A204.1 (cell line): ENCODE measurements at regions not wholly inside any gene's neighbourhood (a gene's known extent, or its start where the extent isn't known, plus 50 kb on each side); places are given as distances from the start of the nearest gene placed in this dataset.
"Not testable (repeated sequence)": the region's sequence is repeated elsewhere in the genome, so short reads cannot be mapped to it uniquely, and the experiment has no call there.

ENCODE experiments used
- FAIRE-seq: peaks from 2 replicates; lab custom pipeline; 2012; peaks lifted over from hg19 to GRCh38; lab: Jason Lieb, UNC

DNA sequence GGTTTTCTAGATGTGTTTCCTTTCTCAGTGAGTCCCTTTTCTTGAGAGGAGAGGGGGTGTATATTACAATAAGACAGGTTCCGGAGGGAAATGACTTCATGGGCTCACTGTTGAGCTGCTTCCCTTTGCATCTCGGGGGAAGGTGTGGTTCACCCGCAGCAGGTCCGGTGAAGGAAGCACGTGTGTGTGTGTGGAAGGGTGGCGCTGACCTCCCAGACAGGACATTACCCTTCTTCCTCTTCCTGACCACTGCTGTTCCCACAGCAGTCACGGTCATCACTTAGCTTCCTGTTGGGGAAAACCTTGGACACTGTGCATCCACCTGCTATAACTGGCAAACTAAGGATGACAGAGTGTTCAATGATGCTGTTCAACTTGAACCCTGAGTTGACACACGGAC, 83.6 kb downstream of the PLEKHG1 start:
- no peak for FAIRE-seq

DNA sequence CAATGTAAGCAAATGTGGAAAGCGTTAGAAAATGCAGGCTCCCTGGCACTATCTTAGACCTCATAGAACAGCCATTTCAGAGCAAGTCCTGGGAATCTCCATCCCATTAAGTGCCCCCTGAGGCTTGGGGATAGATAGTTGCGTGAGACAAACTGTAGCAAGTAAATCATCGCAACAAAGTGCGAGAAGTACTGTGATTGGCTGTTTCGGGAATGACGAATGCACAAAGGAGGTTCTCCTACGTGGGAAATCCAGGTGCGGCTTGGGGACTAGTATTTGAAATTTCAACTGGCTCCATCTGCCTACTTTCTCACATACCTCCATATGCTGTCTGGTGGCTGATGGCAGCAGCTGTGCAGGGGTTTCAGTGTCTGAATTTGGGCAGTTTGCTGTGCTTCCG, 84.5 kb downstream of the PLEKHG1 start:
- no peak for FAIRE-seq

- FAIRE-seq: no peak
Observed at GRCh38 chr6:150684714-150685459, 85.2 kb downstream of the PLEKHG1 start.

- no peak for FAIRE-seq
Observed at GRCh38 chr6:150685860-150686259, 86.2 kb downstream of the PLEKHG1 start.

DNA sequence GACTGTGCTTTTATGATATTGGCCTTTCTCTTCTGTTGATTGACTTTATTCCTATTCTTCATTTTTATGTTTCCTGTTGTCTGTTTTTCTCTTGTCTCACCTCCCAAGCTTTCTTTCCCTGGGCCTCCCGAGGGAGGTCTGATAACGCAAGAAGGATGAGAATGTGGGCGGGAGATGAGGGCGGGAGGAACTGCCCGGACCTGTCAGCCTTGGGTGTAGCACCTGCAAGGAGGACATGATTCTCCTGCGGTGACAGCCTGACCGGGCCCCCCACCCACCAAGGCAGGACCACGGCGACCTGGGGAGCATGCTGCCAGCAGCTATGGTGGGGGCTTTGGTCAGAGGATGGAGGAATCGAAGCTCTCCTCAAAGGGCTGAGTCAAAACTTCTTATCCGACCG, 86.9 kb downstream of the PLEKHG1 start:
- FAIRE-seq: no peak

- no peak for FAIRE-seq
Observed at GRCh38 chr6:150687508-150687907, 87.8 kb downstream of the PLEKHG1 start.

DNA sequence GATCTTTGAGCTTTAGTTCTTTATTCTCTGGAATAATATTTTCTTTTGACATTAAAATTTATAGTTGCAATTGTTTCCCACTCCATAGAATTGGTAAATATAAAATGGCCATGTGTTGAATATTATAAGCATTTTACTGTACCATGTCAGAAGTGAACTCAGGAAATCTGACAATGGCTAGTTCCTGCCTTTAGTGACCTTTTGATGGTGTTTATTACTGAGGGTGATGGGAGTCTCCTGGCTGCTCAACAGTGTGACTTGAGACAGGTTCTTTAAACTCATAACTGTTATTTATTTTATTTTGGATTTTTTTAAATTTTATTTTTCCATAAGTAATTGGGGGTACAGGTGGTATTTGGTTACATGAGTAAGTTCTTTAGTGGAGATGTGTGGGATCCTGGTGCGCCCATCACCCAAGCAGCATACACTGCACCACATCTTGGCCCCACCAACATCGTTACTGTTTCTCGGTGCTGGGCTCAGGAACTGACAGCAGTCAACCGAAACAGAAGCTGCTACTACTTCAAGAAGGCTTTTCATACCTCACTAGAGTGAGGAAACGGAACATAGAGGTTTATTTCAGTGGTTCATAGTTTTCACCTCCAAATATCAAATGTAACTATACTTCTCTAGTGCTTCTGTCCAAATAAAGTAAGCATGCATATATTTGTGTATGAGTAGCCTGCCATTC, 90.4 kb downstream of the PLEKHG1 start:
- FAIRE-seq: no peak

DNA sequence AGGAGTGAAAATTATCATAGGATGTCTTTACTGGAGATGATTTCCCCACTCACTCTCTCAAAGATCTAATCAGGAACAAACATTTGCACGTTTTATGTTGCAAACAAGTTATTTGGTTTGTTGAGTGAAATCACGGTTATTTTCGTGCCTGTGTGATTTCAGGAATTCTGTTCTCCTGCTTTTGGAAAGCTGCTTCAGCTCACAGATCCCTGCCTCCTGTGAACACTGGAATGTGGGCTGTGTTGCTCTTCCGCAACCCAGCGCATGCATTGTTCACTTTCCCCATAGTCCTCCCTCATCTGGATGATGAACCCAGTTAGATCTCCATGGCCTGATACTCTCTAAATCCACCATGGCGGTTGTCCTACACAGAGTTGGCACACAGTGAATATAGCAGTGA, 91.0 kb downstream of the PLEKHG1 start:
- no peak for FAIRE-seq

- FAIRE-seq: no peak
Observed at GRCh38 chr6:150691463-150691862, 91.8 kb downstream of the PLEKHG1 start.

DNA sequence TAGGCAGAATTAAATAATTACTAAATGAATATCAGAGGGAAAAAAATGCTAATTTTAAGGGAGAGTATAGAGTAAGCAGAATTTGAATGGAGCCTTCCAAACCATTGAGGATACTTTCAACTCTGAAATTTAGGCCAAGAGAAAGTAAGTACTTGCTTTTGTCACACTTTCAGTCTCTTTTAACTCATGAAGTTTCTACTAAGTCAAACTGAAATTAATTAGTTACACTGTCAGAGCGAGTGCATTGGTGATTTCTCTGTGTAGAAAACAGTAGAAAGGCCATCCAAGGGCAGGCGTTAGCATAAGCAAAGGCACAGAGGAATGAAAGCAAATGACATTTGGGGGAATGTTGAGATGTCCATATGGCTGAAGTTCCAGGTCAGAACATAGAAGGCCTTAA, 92.9 kb downstream of the PLEKHG1 start:
- no peak for FAIRE-seq

- no peak for FAIRE-seq
Observed at GRCh38 chr6:150694889-150695288, 95.2 kb downstream of the PLEKHG1 start.

GRCh38 chr6:150695652-150696051, 96.0 kb downstream of the PLEKHG1 start:
- no peak for FAIRE-seq

DNA sequence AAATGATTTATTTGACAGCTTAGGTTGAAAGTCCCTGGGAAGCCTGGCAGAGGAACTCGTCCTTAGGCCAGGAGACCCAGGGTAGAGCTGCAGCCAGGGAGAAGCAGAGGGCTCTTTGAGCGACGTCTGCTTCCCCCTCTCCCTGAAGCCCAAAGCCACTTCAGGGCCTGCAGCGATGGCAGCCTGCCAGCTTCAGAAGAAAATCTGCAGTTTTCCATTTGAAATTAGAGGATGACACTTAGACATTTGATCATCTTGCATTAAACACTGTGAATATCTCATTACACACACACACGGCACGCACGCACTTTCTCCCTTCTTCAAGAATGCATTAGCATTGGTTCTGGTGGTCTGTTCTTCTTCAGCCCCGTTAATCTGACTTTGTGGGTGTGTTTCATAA, 96.5 kb downstream of the PLEKHG1 start:
- FAIRE-seq: no peak

DNA sequence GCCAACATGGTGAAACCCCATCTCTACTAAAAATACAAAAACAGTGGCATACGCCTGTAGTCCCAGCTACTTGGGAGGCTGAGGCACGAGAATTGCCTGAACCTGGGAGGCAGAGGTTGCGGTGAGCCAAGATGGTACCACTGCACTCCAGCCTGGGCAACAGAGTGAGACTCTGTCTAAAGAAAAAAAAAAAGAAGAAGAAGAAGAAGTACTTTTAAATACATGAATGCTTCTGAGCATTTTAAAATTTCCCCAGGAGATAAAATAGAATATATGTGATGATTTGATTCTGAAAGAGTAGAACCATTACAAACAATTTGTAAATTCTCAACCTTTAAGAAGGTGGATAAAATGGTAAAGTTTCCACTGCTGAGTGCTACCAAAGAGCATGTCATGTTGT, 97.2 kb downstream of the PLEKHG1 start:
- not testable (repeated sequence) for FAIRE-seq

DNA sequence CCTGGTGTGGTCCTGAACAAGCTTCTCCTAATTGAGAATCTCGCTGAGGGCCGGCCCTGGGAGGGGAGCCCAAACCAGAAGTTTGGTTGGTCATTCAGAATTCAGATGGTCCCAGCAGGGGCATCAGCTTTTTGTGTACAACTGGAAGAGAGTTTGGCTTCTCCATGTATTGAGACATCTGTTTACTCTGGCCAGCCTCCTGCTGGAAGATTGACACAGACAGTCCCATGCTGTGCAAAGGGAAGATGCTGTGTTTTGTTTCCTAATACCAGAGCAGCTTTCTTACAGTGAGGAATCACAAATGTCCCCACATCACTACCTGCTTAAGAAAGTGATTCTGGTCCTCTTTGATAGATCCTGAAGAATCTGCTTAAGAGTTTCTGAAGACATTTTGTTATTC, 97.8 kb downstream of the PLEKHG1 start:
- no peak for FAIRE-seq

- FAIRE-seq: no peak
Observed at GRCh38 chr6:150698391-150698790, 98.7 kb downstream of the PLEKHG1 start.

- FAIRE-seq: no peak
Observed at GRCh38 chr6:150702675-150703074, 103.0 kb downstream of the PLEKHG1 start.

DNA sequence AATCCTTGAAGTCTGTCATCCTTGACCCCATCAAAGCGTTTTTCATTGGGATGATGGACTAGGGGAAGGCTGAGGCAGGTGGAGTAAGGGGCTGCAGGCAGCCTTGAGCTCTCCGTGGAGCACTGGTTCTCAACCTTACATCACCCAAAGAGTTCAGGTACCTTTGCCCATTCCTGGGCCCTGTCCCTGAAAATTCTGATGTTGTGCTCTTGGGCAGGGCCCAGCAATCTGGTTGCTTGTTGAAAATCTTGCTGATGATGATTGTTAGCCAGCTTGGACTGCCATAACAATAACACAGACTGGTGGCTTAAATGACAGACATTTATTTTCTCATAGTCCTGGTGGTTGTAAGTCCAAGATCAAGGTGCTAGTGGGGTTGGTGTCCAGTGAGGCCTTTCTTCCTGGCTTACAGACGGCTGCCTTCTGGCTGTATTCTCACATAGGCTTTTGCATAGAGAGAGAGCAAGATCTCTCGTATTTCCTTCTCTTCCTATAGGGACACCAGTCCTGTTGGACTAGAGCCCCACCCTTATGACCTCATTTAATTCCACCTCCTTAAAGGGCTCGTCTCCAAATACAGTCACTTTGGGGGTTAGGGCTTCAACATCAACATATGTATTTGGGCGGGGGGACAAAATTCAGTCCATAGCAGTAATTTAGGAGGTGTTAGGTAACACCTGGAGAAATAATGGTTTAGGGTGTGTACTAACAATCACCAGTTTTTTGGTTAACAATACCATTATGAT, 104.9 kb downstream of the PLEKHG1 start:
- FAIRE-seq: no peak

DNA sequence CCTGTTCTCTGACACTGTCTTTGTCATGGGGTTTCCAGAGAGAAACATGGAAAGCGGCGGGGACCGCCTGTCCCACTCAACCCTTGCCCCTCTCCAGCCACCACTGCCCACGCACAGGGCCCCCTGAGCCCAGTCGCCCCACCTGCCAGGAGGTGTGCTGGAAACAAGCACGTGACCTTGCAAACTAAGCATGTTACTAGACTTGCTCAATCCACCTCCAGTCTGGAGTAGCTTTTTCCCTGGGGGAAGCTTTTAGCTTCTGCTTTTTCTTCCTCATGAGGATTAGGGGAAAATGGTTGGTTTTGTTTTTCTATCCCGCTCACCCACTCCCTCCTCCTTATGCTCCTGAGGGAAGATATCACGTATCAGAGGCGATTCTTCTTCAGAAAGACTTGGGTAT, 105.7 kb downstream of the PLEKHG1 start:
- FAIRE-seq: no peak

DNA sequence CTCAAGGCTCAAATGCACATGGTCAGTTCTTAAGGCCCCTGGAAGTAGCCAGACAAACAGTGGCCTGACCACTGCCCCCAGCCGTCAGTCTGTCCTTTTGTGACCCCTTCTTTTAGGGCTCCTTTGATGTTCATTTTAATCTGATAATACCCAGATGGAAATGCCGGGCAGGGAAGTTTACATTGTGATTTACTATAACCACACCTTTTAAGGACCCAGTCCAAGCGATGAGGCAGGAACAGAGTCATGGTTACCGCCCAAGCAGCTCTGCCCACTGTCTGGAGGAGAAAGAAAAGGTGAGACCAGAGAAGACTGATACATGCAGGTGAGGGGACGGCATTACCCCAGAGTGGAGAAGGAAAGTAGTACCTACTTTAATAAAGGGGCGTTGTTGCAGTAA, 110.6 kb downstream of the PLEKHG1 start:
- no peak for FAIRE-seq

DNA sequence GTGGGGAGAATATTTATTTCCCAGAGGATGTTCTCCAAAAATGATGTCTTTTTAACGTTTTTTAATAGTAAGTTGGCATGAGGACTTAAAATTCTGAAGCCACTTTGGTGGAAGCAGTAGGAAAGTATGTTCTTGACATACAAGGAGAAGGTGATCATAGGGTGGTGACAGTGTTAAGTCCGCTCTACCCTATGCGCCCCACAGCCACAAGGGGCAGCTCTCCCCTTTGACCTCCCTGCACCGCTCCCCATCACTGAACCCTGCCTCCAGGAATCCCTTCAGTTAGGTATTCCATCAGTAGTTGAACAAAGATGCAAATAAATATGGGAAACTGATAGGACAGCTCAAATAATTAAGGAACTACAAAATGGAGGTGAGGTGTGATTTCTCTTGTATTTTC, 111.4 kb downstream of the PLEKHG1 start:
- FAIRE-seq: no peak

DNA sequence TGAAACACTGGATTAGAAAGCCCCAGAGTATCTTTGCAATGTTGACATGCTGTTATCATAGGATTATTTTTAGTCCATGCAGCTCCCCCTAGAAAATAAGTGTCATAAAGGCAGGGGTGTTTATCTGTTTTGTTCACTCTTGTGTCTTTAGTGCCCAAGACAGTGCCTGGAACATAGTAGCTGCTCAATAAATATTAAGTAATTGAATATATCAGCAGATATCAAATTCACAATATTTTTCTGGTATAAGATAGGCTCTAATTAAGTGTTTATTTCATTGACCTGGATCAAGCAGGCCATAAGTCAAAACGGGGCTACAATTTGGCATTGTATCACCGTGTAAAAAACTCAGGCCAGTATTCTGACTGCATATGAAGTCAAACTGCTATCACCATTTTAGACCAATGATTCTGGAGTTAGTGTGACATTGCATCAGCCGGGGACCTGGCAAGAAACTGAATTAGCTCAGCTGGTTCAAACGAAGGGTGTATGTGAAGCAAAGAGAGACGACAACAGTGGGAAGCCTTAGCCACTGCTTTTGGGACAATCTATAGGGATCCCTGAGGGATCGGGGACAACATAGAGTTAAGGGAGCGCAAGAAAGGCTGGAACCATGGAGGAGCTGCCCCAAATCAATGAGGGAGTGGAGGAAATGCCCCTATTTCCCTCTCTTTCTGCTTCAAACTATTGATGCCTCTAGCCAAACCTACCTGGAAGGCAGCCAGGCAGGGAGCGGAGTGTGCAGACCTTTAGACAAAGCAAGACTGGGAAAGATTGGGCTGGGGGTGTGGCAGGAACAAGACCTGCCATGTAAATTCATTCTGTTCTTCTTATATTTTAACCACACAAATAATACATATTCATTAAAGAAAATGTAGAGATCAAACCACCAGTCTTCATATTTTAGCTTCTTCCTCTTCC, 112.2 kb downstream of the PLEKHG1 start:
- no peak for FAIRE-seq
